AG04450 (cell line): ENCODE measurements at regions not wholly inside any gene's neighbourhood (a gene's known extent, or its start where the extent isn't known, plus 50 kb on each side); places are given as distances from the start of the nearest gene placed in this dataset.
"Not testable (repeated sequence)": the region's sequence is repeated elsewhere in the genome, so short reads cannot be mapped to it uniquely, and the experiment has no call there.

Experiments used
- CTCF ChIA-PET: fragments of 300-600, 350-600 bp; formaldehyde crosslinking; extraction: SDS; loops from one replicate; lab custom pipeline; 2022; ENCODE audit warnings: antibody characterized with exemption, inconsistent platforms; lab: Charles Lee
- POLR2A ChIA-PET: fragments of 350-600 bp; formaldehyde crosslinking; extraction: SDS; loops from one replicate; lab custom pipeline; 2021; ENCODE audit warnings: antibody characterized with exemption, inconsistent platforms; lab: Yijun Ruan, JAX
- DNase-seq: peaks from one replicate; pipeline ENCODE4 v3.0.0-alpha.2; 2011; ENCODE audit warnings: low read depth, low spot score
- H3K27ac ChIP-seq: one replicate; pipeline ENCODE4 v1.5.1; 2012; ENCODE audit warnings: low read depth, low read length, control low read depth
- H3K27me3 ChIP-seq: one replicate; pipeline ENCODE4 v1.6.0; 2012; ENCODE audit warnings: low read length; ENCODE audit not compliant: control insufficient read depth, insufficient read depth
- H3K4me3 ChIP-seq: 2 replicates; pipeline ENCODE4 v1.5.1; 2011; ENCODE audit warnings: mild to moderate bottlenecking, low read depth, low read length, control low read depth
- H3K9me3 ChIP-seq: 2 replicates; pipeline ENCODE4 v1.5.1; 2012; ENCODE audit warnings: low read length; ENCODE audit not compliant: control insufficient read depth, insufficient read depth
- CTCF ChIP-seq: IDR thresholded peaks from 2 replicates; pipeline ENCODE4 v1.5.1; 2011; ENCODE audit warnings: low read depth, low read length, control low read depth, inconsistent platforms

- ChIA-PET POLR2A (no interaction called here), CTCF (no interaction called here)
- H3K27ac ChIP-seq, result no peak overlapping the region
- no peak for TF ChIP-seq CTCF
- no peak overlapping the region for H3K4me3 ChIP-seq
- no peaks in the 10 kb centered on the region for H3K9me3 ChIP-seq
- no peak for DNase-seq
- H3K27me3 ChIP-seq, result no peaks in the 10 kb centered on the region
These were observed 290.4 kb upstream of the MAGEB16 start for GRCh38 chrX:35507701-35508100.

GRCh38 chrX:35548003-35548402, 250.1 kb upstream of the MAGEB16 start:
- H3K9me3 ChIP-seq, H3K27ac ChIP-seq, DNase-seq, H3K4me3 ChIP-seq, POLR2A ChIA-PET, H3K27me3 ChIP-seq, CTCF ChIA-PET: not testable (repeated sequence)

GRCh38 chrX:35557916-35558315, 240.2 kb upstream of the MAGEB16 start:
- no peak for TF ChIP-seq CTCF
- CTCF ChIA-PET, result no interaction called here
- no peak overlapping the region for H3K27ac ChIP-seq
- no peak for DNase-seq
- H3K27me3 ChIP-seq, result no peaks in the 10 kb centered on the region
- H3K9me3 ChIP-seq, result no peaks in the 10 kb centered on the region
- POLR2A ChIA-PET, result no interaction called here
- no peak overlapping the region for H3K4me3 ChIP-seq

- H3K27ac ChIP-seq, result no peak overlapping the region
- DNase-seq, result no peak
- no peak for TF ChIP-seq CTCF
- H3K4me3 ChIP-seq, result no peak overlapping the region
- H3K27me3 ChIP-seq, result no peaks in the 10 kb centered on the region
- POLR2A ChIA-PET, result no interaction called here
- H3K9me3 ChIP-seq, result no peaks in the 10 kb centered on the region; the same call in 1 of the 2 replicates
- CTCF ChIA-PET, result no interaction called here
These were observed 236.2 kb upstream of the MAGEB16 start for GRCh38 chrX:35561985-35562384.

GRCh38 chrX:35562395-35562794, 235.7 kb upstream of the MAGEB16 start:
- Histone ChIP-seq H3K27ac (no peak overlapping the region), H3K27me3 (no peaks in the 10 kb centered on the region), H3K9me3 (no peaks in the 10 kb centered on the region; the same call in 1 of the 2 replicates), H3K4me3 (no peak overlapping the region)
- POLR2A ChIA-PET, result no interaction called here
- no peak for DNase-seq
- CTCF ChIA-PET, result no interaction called here
- no peak for TF ChIP-seq CTCF

- ChIA-PET POLR2A (no interaction called here), CTCF (no interaction called here)
- no peak for TF ChIP-seq CTCF
- no peak for DNase-seq
- H3K4me3 ChIP-seq, result no peak overlapping the region
- no peaks in the 10 kb centered on the region for H3K27me3 ChIP-seq
- H3K9me3 ChIP-seq, result no peaks in the 10 kb centered on the region
- no peak overlapping the region for H3K27ac ChIP-seq
These were observed 207.9 kb upstream of the MAGEB16 start for GRCh38 chrX:35590210-35590609.

GRCh38 chrX:35611562-35611961, 186.6 kb upstream of the MAGEB16 start:
- CTCF ChIA-PET, DNase-seq, H3K4me3 ChIP-seq: not testable (repeated sequence)

More at GRCh38 chrX:35611562-35611961, 186.6 kb upstream of the MAGEB16 start:
- POLR2A ChIA-PET, H3K27me3 ChIP-seq, H3K27ac ChIP-seq, H3K9me3 ChIP-seq: not testable (repeated sequence)
